ENCODE measurements at regions not wholly inside any gene's neighbourhood (a gene's known extent, or its start where the extent isn't known, plus 50 kb on each side); places are given as distances from the start of the nearest gene placed in this dataset.
"Not testable (repeated sequence)": the region's sequence is repeated elsewhere in the genome, so short reads cannot be mapped to it uniquely, and the experiment has no call there.

DNA sequence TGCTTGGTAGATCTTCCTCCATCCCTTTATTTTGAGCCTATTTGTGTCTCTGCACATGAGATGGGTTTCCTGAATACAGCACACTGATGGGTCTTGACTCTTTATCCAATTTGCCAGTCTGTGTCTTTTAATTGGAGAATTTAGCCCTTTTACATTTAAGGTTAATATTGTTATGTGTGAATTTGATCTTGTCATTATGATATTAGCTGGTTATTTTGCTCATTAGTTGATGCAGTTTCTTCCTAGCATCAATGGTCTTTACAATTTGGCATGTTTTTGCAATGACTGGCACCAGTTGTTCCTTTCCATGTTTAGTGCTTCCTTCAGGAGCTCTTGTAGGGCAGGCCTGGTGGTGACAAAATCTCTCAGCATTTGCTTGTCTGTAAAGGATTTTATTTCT is 72.4 kb downstream of the HNRNPD start:
- not testable (repeated sequence) for DNase-seq (ENCODE audit: low read depth in 1 of 2, low spot score in 1 of 2)

DNA sequence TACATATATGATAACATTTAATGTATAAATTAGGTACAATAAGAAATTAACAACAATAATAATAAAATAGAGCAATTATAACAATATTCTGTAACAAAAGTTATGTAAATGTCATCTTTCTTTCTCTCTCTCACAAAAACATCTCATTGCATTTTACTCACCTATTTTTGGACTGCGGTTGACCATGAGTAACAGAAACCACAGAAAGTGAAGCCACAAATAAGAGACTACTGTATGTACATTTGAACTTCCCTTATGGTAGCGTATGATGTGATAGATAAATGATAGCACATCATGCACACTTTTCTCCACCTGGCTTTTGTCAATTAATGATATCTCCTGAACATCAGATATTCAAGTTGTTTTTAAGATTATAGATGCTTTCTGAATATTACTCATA is 80.5 kb downstream of the HNRNPD start:
- DNase-seq (ENCODE audit: low read depth in 1 of 2, low spot score in 1 of 2), result peak in 1 of 2 donors; percentile 4

- no peak for DNase-seq (ENCODE audit: low read depth in 1 of 2, low spot score in 1 of 2)
Measured at GRCh38 chr4:82287720-82288119, 86.1 kb downstream of the HNRNPD start.

GRCh38 chr4:82284858-82285805 is 88.7 kb downstream of the HNRNPD start:
- DNase-seq (ENCODE audit: low read depth in 1 of 2, low spot score in 1 of 2), result peak; percentile 99

DNA sequence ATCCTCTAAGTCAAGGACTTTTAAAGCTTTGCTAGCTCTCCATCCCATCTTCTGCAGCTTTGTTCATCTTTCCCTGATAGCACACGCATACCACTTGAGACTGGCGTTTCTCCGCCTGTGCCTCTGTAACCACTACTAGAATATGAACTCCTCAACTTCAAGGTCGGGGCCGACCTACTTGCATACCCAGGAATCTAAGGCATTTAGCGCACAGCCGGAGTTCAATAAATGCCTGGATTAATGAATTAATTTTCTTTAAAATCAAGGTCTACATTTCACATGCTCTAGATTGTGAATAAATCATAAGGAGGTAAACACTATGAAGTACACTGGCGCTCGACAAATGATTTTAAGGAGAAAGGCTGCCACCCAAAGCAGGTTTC is 89.3 kb downstream of the HNRNPD start:
- DNase-seq (ENCODE audit: low read depth in 1 of 2, low spot score in 1 of 2), result no peak

DNA sequence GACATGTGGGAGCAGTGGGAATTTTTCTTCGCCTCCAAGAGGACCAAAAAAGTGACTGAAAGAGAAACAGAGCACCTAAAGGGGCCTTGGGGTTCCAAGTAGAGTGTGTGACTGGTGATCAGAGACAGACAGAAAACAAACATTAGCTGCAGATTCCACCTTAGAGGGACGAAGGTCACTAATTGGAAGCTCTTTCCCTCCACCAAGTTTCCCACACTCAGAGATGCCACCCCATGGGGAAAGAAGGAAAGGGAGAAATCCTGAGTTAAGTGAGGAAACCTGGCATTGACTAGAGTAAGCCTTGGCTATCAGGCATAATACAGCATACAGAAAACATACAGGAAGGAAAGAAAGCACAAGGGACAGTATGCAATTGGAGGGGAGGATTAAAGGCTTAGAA is 90.9 kb downstream of the HNRNPD start:
- no peak for DNase-seq (ENCODE audit: low read depth in 1 of 2, low spot score in 1 of 2)

DNA sequence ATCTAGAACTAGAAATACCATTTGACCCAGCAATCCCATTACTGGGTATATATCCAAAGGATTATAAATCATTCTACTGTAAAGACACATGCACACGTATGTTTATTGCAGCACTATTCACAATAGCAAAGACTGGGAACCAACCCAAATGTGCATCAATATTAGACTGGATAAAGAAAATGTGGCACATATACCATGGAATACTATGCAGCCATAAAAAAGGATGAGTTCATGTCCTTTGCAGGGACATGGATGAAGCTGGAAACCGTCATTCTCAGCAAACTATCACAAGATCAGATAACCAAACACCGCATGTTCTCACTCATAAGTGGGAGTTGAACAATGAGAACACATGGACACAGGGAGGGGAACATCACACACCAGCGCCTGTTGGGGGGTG is 94.2 kb downstream of the HNRNPD start:
- DNase-seq (ENCODE audit: low read depth in 1 of 2, low spot score in 1 of 2), result not testable (repeated sequence)

DNA sequence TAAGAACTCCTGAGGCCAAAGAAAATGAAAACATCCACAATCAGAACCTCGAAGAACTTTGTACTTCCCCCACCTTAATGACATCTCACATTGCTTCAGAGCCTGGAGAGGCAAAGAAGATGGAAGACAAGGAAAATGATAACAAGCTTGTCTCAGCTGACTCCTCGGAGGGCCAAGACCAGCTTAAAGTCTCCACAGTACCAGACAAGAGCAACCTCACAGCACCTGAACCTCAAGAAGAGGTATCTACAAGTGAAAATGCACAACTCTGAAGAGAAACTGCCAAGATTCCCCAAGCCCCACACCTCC is 97.5 kb downstream of the HNRNPD start:
- no peak for DNase-seq (ENCODE audit: low read depth in 1 of 2, low spot score in 1 of 2)

GRCh38 chr4:82275431-82276331 is 98.1 kb downstream of the HNRNPD start:
- DNase-seq (ENCODE audit: low read depth in 1 of 2, low spot score in 1 of 2), result no peak

GRCh38 chr4:82274700-82275099 is 99.1 kb downstream of the HNRNPD start:
- DNase-seq (ENCODE audit: low read depth in 1 of 2, low spot score in 1 of 2), result not testable (repeated sequence)

DNA sequence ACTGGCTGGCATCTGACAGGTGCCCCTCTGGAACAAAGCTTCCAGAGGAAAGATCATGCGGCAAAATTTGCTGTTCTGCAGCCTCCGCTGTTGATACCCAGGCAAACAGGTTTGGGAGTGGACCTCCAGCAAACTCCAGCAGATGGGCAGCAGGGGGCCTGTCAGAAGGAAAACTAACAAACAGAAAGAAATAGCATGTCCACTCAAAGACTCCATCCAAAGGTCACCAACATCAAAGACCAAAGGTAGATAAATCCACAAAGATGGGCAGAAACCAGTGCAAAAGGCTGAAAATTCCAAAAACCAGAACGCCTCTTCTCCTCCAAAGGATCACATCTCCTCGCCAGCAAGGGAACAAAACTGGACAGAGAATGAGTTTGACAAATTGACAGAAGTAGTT is 101.3 kb downstream of the HNRNPD start:
- DNase-seq (ENCODE audit: low read depth in 1 of 2, low spot score in 1 of 2), result not testable (repeated sequence)

DNA sequence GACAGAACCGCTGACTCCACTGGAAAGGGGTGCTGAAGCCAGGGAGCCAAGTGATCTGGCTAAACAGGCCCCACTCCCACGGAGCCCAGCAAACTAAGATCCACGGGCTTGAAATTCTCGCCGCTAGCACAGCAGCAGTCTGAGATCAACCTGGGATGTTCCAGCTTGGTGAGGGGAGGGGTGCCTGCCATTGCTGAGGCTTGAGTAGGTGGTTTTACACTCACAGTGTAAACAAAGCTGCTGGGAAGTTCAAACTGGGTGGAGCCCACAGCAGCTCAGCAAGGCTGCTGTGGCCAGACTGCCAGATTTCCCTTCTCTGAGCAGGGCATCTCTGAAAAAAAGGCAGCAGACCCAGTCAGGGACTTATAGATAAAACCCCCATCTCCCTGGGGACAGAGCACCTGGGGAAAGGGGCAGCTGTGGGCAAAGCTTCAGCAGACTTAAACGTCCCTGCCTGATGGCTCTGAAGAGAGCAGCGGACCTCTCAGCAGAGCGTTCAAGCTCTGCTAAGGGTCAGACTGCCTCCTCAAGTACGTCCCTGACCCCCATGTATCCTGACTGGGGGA is 101.8 kb downstream of the HNRNPD start:
- DNase-seq (ENCODE audit: low read depth in 1 of 2, low spot score in 1 of 2), result not testable (repeated sequence)

- no peak for DNase-seq (ENCODE audit: low read depth in 1 of 2, low spot score in 1 of 2)
Measured at GRCh38 chr4:82268826-82269193, 105.0 kb downstream of the HNRNPD start.

DNA sequence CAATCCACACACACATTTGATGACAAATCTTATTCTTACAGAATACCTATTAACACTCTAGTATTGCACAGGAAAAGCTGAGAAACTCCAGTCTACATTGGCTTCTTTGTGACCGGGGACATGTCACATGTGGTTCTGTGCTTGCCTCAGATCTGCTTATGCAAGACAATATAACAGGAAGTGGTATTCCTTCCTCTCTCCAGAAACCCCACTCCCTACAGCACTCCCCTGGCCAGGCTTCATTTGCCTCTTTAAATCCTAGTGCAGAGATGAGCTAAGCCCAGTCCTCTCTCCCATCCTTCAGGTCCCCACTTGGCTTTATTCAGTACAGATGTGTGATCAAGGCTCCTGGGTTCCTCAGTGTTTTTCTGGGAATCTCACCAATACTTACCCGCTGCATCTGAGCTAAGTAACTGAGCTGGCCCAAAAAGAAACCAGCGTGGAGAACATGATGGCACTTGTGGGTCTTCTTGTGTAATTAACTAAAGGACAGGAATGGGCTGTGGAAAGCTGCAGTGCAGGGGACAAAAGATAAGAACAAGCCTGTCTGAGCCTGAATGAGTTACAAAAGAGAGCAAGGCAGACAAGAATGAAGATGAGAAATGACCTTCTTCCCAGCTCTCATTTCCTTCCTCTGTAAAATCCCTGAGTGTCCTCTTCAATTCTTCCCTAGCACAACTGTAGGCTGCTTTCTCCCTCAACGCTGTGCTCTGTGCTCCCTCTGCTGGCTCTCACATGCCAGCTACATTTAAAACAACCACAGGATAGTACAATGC is 105.6 kb downstream of the HNRNPD start:
- DNase-seq (ENCODE audit: low read depth in 1 of 2, low spot score in 1 of 2), result peak in 1 of 2 donors; percentile 9

DNA sequence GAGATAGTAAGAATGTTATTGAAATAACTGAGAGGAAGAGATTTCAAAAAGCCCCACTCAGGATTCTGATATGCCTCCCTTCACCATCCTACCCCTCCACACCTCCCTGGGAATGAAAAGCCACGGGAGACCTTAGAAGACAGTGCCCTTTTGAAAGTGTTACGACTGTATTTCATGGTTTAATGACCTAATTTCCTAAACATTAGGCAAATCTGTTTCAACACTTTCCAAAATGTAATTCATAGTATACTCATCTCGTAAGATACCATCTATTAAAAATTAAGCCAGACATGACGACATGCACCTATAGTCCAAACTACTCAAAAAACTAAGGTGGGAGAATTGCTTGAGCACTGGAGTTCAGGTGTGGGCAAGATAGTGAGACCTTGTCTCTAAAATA is 106.3 kb downstream of the HNRNPD start:
- DNase-seq (ENCODE audit: low read depth in 1 of 2, low spot score in 1 of 2), result no peak

DNA sequence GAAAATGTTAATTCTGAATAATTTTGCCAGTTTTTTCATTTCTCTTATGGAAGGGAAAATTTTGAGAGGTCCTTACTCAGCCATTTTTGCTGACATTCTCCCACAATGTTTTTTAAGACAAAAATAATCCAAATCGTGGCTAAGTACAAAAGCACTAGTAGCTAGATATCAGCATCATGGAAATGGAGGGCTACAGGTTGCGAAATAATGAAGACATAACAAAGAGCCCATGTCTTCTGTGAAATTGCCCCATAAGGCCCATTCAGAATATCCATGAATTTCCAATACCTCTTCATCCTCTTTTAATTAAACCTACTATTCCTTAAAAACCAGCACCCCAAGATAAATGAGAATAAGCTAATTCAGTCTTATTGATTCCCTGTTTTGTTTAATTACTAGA is 107.4 kb downstream of the HNRNPD start:
- no peak for DNase-seq (ENCODE audit: low read depth in 1 of 2, low spot score in 1 of 2)

- DNase-seq (ENCODE audit: low read depth in 1 of 2, low spot score in 1 of 2), result no peak
Measured at GRCh38 chr4:82261084-82261483, 112.7 kb downstream of the HNRNPD start.

GRCh38 chr4:82260632-82261031 is 113.2 kb downstream of the HNRNPD start:
- no peak for DNase-seq (ENCODE audit: low read depth in 1 of 2, low spot score in 1 of 2)

- no peak for DNase-seq (ENCODE audit: low read depth in 1 of 2, low spot score in 1 of 2)
Measured at GRCh38 chr4:82256718-82257117, 117.1 kb downstream of the HNRNPD start.

GRCh38 chr4:82255657-82256056 is 118.1 kb downstream of the HNRNPD start:
- no peak for DNase-seq (ENCODE audit: low read depth in 1 of 2, low spot score in 1 of 2)
